Activated T-cell treated with anti-CD3 and anti-CD28 coated beads, Interleukin-2, amount 50 U/mL, for 48 hours (primary cell): ENCODE measurements at regions not wholly inside any gene's neighbourhood (a gene's known extent, or its start where the extent isn't known, plus 50 kb on each side); places are given as distances from the start of the nearest gene placed in this dataset.
"Not testable (repeated sequence)": the region's sequence is repeated elsewhere in the genome, so short reads cannot be mapped to it uniquely, and the experiment has no call there.

ENCODE experiments used
- DNase-seq, 2 experiments: peaks; one replicate each; pipeline ENCODE4 v3.0.0-alpha.2; 2020

DNA sequence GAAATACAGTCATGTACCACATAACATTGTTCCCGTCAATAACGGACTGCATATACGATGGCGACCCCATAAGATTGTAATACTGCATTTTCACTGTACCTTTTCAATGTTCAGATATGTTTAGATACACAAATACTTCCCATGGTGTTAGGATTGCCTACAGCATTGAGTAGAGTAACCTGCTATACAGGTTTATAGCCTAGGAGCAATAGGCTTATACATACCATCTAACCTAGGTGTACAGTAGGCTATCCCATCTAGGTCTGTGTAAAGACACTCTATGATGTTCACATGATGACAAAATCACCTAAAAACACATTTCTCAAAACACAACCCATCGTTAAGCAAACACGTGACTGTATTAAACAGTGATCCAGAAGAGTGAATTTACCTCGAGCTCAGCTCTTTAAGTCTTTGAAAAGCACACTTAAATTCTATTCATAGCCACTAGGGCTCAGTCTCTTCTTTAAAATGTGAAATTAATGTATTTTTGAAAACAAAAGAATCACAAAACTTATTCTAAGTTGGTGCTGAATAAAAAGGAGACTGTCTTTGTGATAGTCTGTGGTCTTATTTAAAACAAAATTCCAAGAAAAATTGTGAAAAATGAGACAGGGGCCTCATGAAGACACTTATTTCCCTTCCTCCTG lies 239.1 kb upstream of the ARID2 start:
- no peak for DNase-seq

DNA sequence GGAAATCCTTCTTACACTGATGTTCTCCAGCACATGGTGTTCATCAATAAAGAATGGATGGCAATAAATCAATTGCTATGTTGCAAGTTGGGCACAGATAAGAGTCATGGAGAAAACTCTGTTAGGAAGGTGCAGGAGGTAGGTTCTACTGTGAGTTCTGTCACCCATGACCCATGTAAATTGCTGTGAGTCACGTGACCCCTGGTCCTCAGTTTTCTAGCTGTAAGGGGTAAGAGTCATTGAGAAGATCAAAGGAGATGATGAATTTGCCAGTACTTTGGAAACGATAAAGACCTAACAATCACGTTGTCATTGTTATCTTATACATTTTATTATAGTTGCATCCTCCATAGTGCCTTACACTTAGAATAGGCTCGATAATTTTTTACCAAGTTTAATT lies 235.2 kb upstream of the ARID2 start:
- DNase-seq: no peak

GRCh38 chr12:45498645-45499044 lies 230.9 kb upstream of the ARID2 start:
- no peak for DNase-seq

GRCh38 chr12:45502481-45503128 lies 226.9 kb upstream of the ARID2 start:
- no peak for DNase-seq

- DNase-seq: no peak
Measured at GRCh38 chr12:45503899-45504298, 225.6 kb upstream of the ARID2 start.

DNA sequence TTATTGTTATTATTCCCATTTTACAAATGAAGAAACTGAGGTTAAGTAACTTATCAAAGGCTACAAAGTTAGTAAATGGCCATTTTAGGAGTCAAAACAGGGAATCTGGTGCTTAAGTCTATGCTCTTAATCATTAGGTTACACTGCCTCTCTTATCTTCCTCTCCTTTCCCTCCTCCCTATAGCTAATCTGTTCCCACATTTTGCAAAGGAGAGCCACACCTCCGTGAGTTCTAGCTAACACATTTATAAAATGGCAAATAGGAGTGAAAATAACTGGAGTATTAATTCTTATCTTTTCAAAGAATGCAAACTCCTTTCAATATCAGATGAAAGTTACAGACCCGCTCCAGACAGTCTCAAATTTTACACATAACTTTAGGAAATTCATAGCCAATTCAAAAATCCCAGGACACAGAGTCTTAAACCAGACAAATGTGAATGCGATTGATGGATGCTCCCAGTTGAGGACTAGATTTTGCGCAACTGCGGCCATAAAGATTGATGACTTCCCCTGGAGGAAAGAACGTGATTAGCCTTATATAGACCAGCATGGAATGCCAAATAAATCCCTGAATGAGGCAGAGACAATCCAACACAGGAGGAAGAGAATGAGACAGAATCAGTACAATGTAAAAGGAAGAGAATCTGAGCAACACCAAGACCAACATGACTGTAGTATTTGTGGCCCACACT lies 225.0 kb upstream of the ARID2 start:
- DNase-seq: no peak

GRCh38 chr12:45509187-45509586 lies 220.3 kb upstream of the ARID2 start:
- no peak for DNase-seq

DNA sequence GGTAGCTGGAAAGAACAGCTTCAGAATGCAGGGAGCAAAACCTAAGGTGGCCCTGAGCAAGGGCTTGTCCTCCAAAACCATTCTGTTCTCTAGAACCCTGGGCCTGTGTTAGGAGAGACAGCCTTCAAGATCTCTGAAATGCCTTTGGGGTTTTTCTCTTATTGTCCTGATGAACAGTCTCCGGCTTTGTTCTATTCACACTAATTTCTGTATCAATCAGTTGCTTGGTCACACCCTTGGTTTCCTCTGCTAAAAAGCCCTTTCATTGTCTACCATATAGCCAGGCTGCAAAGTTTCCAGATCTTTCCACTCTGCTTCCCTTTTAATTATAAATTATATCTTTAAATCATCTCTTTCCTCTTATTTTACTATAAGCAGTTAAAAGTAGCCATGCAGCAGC lies 219.9 kb upstream of the ARID2 start:
- DNase-seq: no peak

GRCh38 chr12:45517381-45517780 lies 212.1 kb upstream of the ARID2 start:
- no peak for DNase-seq

GRCh38 chr12:45518291-45519235 lies 210.9 kb upstream of the ARID2 start:
- DNase-seq: peak; percentile 53 to 57

- no peak for DNase-seq
Measured at GRCh38 chr12:45522227-45522626, 207.3 kb upstream of the ARID2 start.

GRCh38 chr12:45526823-45527222 lies 202.7 kb upstream of the ARID2 start:
- DNase-seq: not testable (repeated sequence)

- no peak for DNase-seq
Measured at GRCh38 chr12:45532113-45532512, 197.4 kb upstream of the ARID2 start.

DNA sequence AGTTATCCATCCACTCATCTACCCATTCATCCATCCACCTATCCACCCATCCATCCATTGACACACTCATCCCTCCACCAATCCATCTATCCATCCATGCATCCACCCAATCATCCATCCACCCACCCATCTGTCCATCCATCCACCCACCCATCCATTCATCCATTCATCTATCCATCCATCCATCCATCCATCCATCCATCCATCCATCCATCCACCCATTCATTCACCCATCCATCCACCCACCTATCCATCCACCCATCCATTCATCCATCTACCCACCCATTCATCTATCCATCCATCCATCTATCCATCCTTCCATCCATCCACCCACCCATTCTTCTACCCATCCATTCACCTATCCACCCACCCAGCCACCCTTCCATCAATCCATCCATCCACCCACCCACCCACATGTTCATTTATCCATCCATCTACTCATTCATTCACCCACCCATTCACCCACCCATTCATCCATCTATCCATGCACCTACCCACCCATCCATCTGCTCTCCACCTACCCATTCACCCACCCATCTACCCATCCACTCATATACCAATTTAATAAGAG lies 193.8 kb upstream of the ARID2 start:
- DNase-seq: no peak

- DNase-seq: no peak
Measured at GRCh38 chr12:45536284-45536683, 193.2 kb upstream of the ARID2 start.

DNA sequence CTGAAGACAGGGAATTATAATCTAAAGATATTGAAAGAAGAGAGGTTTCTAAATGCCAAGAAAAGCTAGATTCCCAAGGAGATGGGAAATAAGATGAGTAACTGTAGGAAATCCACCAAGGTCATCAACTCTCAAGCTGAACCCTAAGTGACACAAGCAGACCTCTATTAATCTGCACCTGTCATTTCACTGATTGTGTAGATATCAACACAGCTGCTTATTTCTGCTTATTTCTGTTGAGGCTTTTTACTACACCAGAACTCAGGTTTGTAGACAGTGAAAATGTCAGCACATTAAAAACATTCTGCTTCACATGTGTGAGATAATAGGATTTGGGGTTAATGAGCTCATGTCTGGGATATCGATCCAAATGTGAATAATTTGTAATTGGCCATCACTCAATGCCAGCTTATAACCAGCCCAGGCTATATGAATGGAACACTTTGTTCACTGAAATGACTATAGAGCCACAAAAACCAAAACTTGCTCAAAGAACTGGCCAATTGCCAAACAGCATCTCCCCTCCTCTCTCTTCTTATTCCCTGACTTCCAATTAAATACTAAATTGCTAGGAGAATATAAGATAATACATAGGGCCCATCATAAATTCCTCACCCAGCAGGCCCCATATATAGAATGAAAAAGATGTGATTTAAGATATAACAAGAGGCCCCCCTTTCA lies 188.7 kb upstream of the ARID2 start:
- no peak for DNase-seq

DNA sequence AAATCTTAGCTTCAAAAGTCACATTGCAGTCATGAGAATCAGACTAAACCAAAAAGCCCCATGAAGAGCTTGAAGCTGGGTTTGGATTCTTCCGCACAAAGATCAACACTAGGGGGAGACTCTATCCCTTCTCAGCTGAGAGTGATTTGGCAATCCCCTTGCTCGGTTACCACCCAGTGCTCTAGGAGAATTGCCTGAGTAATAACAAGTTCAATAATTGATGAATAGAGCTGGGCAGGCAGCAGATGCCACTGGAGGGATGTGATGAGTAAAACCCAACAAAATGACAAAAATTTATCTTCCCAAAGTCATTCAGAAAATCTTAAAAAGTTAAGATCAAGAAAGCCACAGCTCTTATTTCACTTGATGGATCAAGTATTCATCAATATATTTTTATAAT lies 185.6 kb upstream of the ARID2 start:
- peak; percentile 25 to 42 for DNase-seq

DNA sequence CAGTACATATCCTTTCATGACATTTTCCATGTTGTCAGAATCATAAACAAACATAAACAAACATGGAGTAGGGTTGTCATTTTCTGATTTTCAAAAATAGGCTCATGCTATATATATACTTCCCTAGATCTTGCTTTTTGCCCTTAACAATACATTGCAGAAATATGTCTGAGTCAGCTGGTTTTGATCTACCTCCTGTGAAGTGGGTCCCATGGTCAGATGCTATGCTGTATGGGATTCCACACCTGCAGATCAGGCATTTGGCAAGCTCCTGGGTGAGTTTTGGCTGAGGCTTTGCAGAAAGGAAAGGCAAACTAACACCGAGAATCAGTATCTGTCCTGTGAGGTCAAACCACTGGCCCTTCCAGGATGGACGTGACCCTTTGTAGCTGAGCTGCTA lies 183.0 kb upstream of the ARID2 start:
- no peak for DNase-seq

DNA sequence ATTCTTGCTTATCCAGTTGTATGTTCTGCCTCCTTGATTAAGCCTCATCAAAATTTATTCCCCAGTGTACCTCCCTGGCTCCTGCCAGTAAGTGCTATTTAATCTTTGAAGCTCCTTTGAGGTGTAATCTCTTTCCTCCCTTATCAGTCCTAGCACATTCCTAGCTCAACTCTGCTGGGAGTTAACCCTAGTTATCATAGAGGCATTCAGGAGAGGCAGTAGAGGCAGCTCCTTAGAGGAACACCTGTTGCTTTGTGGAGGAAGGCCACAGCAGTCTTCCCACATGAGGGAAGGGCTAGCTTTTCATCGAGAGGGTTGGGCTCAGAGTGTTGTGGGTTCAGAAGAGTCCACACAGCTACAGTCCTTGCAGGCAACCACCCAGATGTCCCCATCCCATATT lies 182.4 kb upstream of the ARID2 start:
- no peak for DNase-seq

DNA sequence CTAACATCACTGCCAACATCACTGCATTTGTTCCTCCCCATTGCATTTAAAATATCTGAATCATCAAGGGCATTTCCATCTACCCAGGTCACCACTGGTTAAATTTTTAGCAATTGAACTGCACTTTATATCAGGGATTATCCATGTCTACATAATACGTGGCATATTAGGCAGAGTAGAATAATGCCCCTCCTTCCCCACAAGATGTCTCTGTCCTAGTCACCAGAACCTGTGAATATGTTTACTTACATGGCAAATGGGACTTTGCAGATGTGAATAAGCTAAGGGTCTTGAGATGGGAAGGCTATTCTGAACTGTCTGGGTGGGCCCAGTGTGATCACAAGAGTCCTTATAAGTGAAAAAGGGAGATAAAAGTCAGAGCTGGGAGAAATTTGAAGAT lies 181.7 kb upstream of the ARID2 start:
- DNase-seq: no peak

DNA sequence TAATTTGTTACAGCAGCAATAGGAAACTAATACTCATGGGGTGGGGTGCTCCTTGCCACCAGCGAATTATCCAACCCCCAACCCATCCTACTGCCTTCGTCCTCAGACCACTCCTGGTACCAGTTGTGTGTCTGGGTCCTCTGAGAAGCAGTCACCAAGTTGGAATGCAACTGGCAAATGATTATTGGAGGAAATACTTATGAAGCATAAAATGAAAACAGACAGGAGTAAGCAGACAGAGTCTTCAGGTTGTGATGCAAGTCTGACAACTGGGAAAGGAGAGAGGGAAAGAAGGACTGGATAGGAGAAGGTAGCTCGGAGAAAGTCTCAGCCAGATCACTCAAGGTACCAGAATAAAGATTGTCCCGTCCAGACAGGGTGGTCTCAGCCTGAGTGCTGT lies 181.1 kb upstream of the ARID2 start:
- no peak for DNase-seq

DNA sequence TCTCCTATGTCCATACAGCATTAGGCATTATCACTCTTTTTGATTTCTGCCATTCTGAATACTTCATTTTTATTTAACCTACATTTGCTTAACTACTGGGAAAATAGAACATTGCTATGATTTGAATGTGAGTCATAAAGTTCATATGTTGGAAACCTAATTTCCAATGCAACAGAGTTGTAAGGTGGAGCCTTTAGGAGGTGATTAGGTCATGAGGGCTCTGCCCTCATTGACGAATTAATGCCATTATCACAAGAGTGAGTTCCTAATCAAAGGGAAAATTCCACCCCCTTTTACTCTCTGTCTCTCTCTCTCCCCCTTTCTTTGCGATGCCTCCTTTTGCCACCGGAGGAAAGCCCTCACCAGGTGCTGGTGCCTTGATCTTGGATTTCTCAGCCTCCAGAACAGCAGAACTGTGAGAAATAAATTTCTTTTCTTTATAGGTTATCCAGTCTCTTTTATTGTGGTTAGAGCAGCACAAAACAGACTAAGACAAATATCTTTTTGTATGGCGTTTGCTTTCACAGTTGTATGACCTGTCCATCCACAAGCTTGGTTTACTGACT lies 180.1 kb upstream of the ARID2 start:
- DNase-seq: no peak
